Kidney epithelial cell (primary cell): ENCODE measurements at regions not wholly inside any gene's neighbourhood (a gene's known extent, or its start where the extent isn't known, plus 50 kb on each side); places are given as distances from the start of the nearest gene placed in this dataset.

Experiments
- DNase-seq: peaks from one replicate; pipeline ENCODE4 v3.0.0-alpha.2; 2010; ENCODE audit warnings: low read depth
- H3K27me3 ChIP-seq: 2 replicates; pipeline ENCODE4 v1.6.0; 2011; ENCODE audit warnings: low read length; ENCODE audit not compliant: control insufficient read depth, insufficient read depth
- H3K36me3 ChIP-seq: 2 replicates; pipeline ENCODE4 v1.5.1; 2011; ENCODE audit warnings: low read length; ENCODE audit not compliant: control insufficient read depth, insufficient read depth
- H3K4me3 ChIP-seq: 2 replicates; pipeline ENCODE4 v1.5.1; 2011; ENCODE audit warnings: low read depth, mild to moderate bottlenecking, control low read depth, low read length
- CTCF ChIP-seq: IDR thresholded peaks from 2 replicates; pipeline ENCODE4 v1.5.1; 2011; ENCODE audit warnings: mild to moderate bottlenecking, moderate library complexity, low read length, control low read depth, inconsistent platforms; ENCODE audit not compliant: insufficient read depth, poor library complexity, severe bottlenecking

- Histone ChIP-seq H3K4me3 (no peak overlapping the region), H3K36me3 (no peaks in the 10 kb centered on the region), H3K27me3 (no peaks in the 10 kb centered on the region)
- peak; percentile 19 for DNase-seq
- no peak for TF ChIP-seq CTCF
Observed at GRCh38 chr2:118387509-118387908, 299.2 kb downstream of the INSIG2 start.

GRCh38 chr2:118386641-118387302 is 298.5 kb downstream of the INSIG2 start:
- no peak for TF ChIP-seq CTCF
- peak; percentile 51 for DNase-seq
- Histone ChIP-seq H3K4me3 (no peak overlapping the region), H3K36me3 (no peaks in the 10 kb centered on the region), H3K27me3 (no peaks in the 10 kb centered on the region)

- H3K36me3 ChIP-seq = no peaks in the 10 kb centered on the region
- H3K27me3 ChIP-seq = no peaks in the 10 kb centered on the region
- no peak for TF ChIP-seq CTCF
- H3K4me3 ChIP-seq = no peak overlapping the region
- no peak for DNase-seq
Observed at GRCh38 chr2:118380915-118381653, 292.8 kb downstream of the INSIG2 start.

- no peak for DNase-seq
- no peak for TF ChIP-seq CTCF
- peaks cover 3% of the 10 kb centered on the region for H3K27me3 ChIP-seq
- H3K4me3 ChIP-seq = no peak overlapping the region
- no peaks in the 10 kb centered on the region for H3K36me3 ChIP-seq
Observed at GRCh38 chr2:118375907-118376485, 287.7 kb downstream of the INSIG2 start.

GRCh38 chr2:118374974-118375755 is 286.9 kb downstream of the INSIG2 start:
- Histone ChIP-seq H3K36me3 (no peaks in the 10 kb centered on the region), H3K27me3 (peaks cover 3% of the 10 kb centered on the region), H3K4me3 (no peak overlapping the region)
- DNase-seq = no peak
- no peak for TF ChIP-seq CTCF
